ENCODE measurements at regions not wholly inside any gene's neighbourhood (a gene's known extent, or its start where the extent isn't known, plus 50 kb on each side); places are given as distances from the start of the nearest gene placed in this dataset.

- Histone ChIP-seq H3K9me3 (ENCODE audit: control insufficient read depth, insufficient read depth, low read length) (no peaks in the 10 kb centered on the region), H3K27me3 (ENCODE audit: control insufficient read depth, insufficient read depth, low read length) (no peaks in the 10 kb centered on the region), H3K36me3 (ENCODE audit: control insufficient read depth, insufficient read depth, low read length) (no peaks in the 10 kb centered on the region), H3K4me3 (ENCODE audit: low read length) (no peak overlapping the region), H3K27ac (ENCODE audit: low read length) (no peak overlapping the region), H3K4me1 (ENCODE audit: control insufficient read depth, insufficient read depth, low read length) (no peaks in the 10 kb centered on the region)
- DNase-seq (no peak), ATAC-seq (no peak)
- intact Hi-C loops (cut with micrococcal nuclease): no loop called here
- no peaks in the 10 kb centered on the region for H3K9me3 Mint-ChIP-seq
- no peak overlapping the region for H3K27ac Mint-ChIP-seq
- TF ChIP-seq, protein P1, sequence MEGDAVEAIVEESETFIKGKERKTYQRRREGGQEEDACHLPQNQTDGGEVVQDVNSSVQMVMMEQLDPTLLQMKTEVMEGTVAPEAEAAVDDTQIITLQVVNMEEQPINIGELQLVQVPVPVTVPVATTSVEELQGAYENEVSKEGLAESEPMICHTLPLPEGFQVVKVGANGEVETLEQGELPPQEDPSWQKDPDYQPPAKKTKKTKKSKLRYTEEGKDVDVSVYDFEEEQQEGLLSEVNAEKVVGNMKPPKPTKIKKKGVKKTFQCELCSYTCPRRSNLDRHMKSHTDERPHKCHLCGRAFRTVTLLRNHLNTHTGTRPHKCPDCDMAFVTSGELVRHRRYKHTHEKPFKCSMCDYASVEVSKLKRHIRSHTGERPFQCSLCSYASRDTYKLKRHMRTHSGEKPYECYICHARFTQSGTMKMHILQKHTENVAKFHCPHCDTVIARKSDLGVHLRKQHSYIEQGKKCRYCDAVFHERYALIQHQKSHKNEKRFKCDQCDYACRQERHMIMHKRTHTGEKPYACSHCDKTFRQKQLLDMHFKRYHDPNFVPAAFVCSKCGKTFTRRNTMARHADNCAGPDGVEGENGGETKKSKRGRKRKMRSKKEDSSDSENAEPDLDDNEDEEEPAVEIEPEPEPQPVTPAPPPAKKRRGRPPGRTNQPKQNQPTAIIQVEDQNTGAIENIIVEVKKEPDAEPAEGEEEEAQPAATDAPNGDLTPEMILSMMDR (IDR thresholded peaks at IDR 0.05): no peak
- no peaks in the 10 kb centered on the region for H3K4me1 Mint-ChIP-seq
- WGBS (ENCODE audit: insufficient coverage): 100% methylated on average over 2 of the region's 5 CpGs
- no peak overlapping the region for H3K4me3 Mint-ChIP-seq
- H3K36me3 Mint-ChIP-seq: no peaks in the 10 kb centered on the region
- peaks cover 0 to 3% of the 10 kb centered on the region in 2 donors for H3K27me3 Mint-ChIP-seq (ENCODE audit: low read depth in 2 of 2)
Observed at GRCh38 chr10:4093438-4093837, 308.4 kb upstream of the KLF6 start.

- TF ChIP-seq, protein P1 (IDR thresholded peaks at IDR 0.05): no peak
- H3K27ac ChIP-seq (ENCODE audit: low read length): no peak overlapping the region
- H3K36me3 ChIP-seq (ENCODE audit: control insufficient read depth, insufficient read depth, low read length): no peaks in the 10 kb centered on the region
- H3K9me3 ChIP-seq (ENCODE audit: control insufficient read depth, insufficient read depth, low read length): no peaks in the 10 kb centered on the region
- Mint-ChIP-seq H3K27ac (no peak overlapping the region), H3K9me3 (no peaks in the 10 kb centered on the region), H3K4me3 (no peak overlapping the region), H3K27me3 (ENCODE audit: low read depth in 2 of 2) (peaks cover 0 to 4% of the 10 kb centered on the region in 2 donors), H3K36me3 (no peaks in the 10 kb centered on the region), H3K4me1 (no peaks in the 10 kb centered on the region)
- H3K4me3 ChIP-seq (ENCODE audit: low read length): no peak overlapping the region
- DNase-seq (no peak), ATAC-seq (no peak)
- no peaks in the 10 kb centered on the region for H3K27me3 ChIP-seq (ENCODE audit: control insufficient read depth, insufficient read depth, low read length)
- H3K4me1 ChIP-seq (ENCODE audit: control insufficient read depth, insufficient read depth, low read length): no peaks in the 10 kb centered on the region
- intact Hi-C loops (cut with micrococcal nuclease): no loop called here
- WGBS (ENCODE audit: insufficient coverage): 94% methylated on average over 11 of the region's 14 CpGs
Observed at GRCh38 chr10:4088354-4089066, 303.5 kb upstream of the KLF6 start.

DNA sequence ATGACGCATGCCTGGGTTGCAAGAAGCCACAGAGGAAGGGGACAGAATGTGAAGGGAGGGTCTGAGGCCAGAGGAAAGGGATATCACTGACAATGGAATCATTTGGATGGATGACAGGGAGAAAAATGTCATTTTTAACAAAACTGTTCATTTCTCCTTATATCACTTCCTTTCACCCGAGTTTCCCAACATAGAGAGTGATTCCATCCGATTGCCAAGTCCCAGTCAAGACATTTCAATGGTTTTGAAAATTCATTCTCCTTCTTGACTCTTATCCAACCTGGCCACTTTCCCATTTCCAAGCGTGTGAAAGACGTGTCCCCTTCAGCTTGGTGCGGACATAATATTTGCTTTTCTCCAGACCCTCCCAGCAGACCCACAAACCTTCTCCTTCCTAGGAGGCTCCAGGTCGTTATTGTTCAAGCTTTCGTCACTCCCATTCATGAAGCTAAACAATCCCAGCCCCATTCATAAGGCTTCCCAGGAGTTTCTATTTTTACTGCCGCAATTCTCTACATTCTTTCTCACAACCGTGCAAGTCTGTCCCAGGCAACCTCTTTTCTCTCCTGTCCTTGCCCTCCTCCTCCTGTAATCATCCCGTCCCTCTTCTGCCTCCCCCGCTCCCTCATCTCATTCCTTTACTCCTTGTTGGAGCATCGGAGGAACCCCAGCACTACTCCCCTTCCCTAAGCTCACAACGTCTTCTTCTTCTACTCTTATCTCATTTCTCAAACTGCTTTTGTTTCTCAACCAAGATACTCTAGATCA, 301.3 kb upstream of the KLF6 start:
- Mint-ChIP-seq H3K27ac (no peak overlapping the region), H3K36me3 (no peaks in the 10 kb centered on the region), H3K4me3 (no peak overlapping the region), H3K4me1 (peaks cover 6% of the 10 kb centered on the region in 2 donors), H3K9me3 (no peaks in the 10 kb centered on the region), H3K27me3 (ENCODE audit: low read depth in 2 of 2) (peaks cover 0 to 4% of the 10 kb centered on the region in 2 donors)
- 90% methylated on average over 14 of the region's 14 CpGs for WGBS (ENCODE audit: insufficient coverage)
- ATAC-seq: no peak
- intact Hi-C loops (cut with micrococcal nuclease): no loop called here
- H3K4me3 ChIP-seq (ENCODE audit: low read length): no peak overlapping the region
- no peak overlapping the region for H3K27ac ChIP-seq (ENCODE audit: low read length)
- TF ChIP-seq, protein P1 (IDR thresholded peaks at IDR 0.05): no peak
- H3K4me1 ChIP-seq (ENCODE audit: control insufficient read depth, insufficient read depth, low read length): peaks cover 5% of the 10 kb centered on the region
- DNase-seq: no peak
- no peaks in the 10 kb centered on the region for H3K27me3 ChIP-seq (ENCODE audit: control insufficient read depth, insufficient read depth, low read length)
- no peaks in the 10 kb centered on the region for H3K9me3 ChIP-seq (ENCODE audit: control insufficient read depth, insufficient read depth, low read length)
- H3K36me3 ChIP-seq (ENCODE audit: control insufficient read depth, insufficient read depth, low read length): no peaks in the 10 kb centered on the region

All from natural killer cell (primary cell).